ENCODE measurements at regions not wholly inside any gene's neighbourhood (a gene's known extent, or its start where the extent isn't known, plus 50 kb on each side); places are given as distances from the start of the nearest gene placed in this dataset.

DNA sequence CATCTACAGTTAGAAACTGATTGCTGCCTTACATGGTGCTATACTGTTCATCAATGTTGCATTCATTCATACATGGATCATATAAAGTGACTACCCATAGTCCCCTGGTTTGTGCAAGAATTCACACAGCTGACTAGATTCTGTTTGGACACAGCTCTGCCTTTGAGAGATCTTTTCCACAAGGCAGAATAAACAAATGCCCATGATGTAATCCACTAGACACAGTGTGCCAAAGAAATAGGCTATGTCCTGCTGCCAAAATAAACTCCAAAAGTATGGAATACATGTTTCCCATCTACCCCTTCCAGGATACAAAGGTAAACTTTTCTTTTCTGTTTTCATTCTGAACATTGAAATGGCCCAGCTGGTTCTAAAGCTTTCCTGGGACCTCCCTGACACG lies 269.4 kb upstream of the CHAC2 start:
- no peak overlapping the region for H4K8ac ChIP-seq (ENCODE audit: low read depth, low read length)
- no peak overlapping the region for H3K18ac ChIP-seq (ENCODE audit: low read length)
- H3K36me3 ChIP-seq (replicated peaks in 1 of 2; ENCODE audit: control insufficient read depth in 2 of 2, insufficient read depth in 2 of 2, low read length in 2 of 2) = no peaks in the 10 kb centered on the region
- H2BK15ac ChIP-seq (ENCODE audit: low read length) = no peak overlapping the region
- H2BK5ac ChIP-seq (ENCODE audit: low read length) = no peak overlapping the region
- H2BK120ac ChIP-seq (ENCODE audit: low read depth, low read length) = no peak overlapping the region
- no peak for DNase-seq (ENCODE audit: low spot score)
- no peaks in the 10 kb centered on the region for H3K9me3 ChIP-seq (replicated peaks in 1 of 2; ENCODE audit: control insufficient read depth in 2 of 2, insufficient read depth in 1 of 2, low read depth in 1 of 2, low read length in 2 of 2)
- no peak overlapping the region for H3K4me3 ChIP-seq (ENCODE audit: low read length in 2 of 2)
- no peak overlapping the region for H2AK5ac ChIP-seq (ENCODE audit: low read depth, low read length)
- no CpG with 5 or more reads among the region's 1 CpG for WGBS, 2 donors (ENCODE audit: extremely low coverage in 2 of 2, insufficient read length in 2 of 2, insufficient replicate concordance in 1 of 2)
- H3K4ac ChIP-seq (ENCODE audit: low read length) = no peak overlapping the region
- no peak overlapping the region for H2AFZ ChIP-seq (ENCODE audit: low read length)
- H4K91ac ChIP-seq (ENCODE audit: low read depth, low read length, poor library complexity) = no peak overlapping the region
- H3K27me3 ChIP-seq (ENCODE audit: control insufficient read depth in 3 of 3, insufficient read depth in 3 of 3, low read depth in 1 of 3, low read length in 3 of 3) = no peaks in the 10 kb centered on the region
- H2BK12ac ChIP-seq (ENCODE audit: low read length) = no peak overlapping the region
- H3K79me1 ChIP-seq (ENCODE audit: low read depth, low read length) = no peaks in the 10 kb centered on the region
- no peak overlapping the region for H3K27ac ChIP-seq (replicated peaks; ENCODE audit: low read length)
- no peaks in the 10 kb centered on the region for H3K4me1 ChIP-seq (ENCODE audit: control insufficient read depth in 2 of 2, insufficient read depth in 1 of 2, low read depth in 1 of 2, low read length in 2 of 2)
- H3K9ac ChIP-seq (ENCODE audit: low read depth, low read length, poor library complexity) = no peak overlapping the region
- H3K4me2 ChIP-seq (ENCODE audit: insufficient read depth, low read length, poor library complexity, severe bottlenecking) = no peak overlapping the region
- no peak overlapping the region for H3K14ac ChIP-seq (ENCODE audit: low read length)
- no peak overlapping the region for H3K23ac ChIP-seq (ENCODE audit: low read depth, low read length, poor library complexity)

DNA sequence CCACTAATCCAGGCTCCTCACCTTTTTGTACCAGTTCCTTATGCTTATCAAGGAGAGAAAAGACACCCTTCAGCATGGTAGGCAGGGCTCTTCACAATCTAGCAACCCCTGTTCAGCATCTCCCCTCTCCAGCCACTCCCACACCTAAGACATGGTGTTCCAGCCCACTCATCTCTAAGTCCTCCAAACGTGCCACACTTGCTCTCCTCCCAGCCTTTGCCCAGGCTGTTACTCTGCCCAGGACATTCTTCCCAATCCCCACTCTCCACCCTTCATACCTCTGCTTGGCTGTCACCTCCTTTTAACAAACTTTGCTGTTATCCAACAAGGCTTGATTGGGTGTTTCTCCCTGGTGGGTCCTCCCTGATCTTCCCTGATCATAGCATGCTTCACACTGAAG lies 270.6 kb upstream of the CHAC2 start:
- no peak overlapping the region for H3K18ac ChIP-seq (ENCODE audit: low read length)
- no peak overlapping the region for H3K23ac ChIP-seq (ENCODE audit: low read depth, low read length, poor library complexity)
- WGBS, 2 donors (ENCODE audit: extremely low coverage in 2 of 2, insufficient read length in 2 of 2, insufficient replicate concordance in 1 of 2) = no CpG with 5 or more reads among the region's 1 CpG
- H3K36me3 ChIP-seq (replicated peaks in 1 of 2; ENCODE audit: control insufficient read depth in 2 of 2, insufficient read depth in 2 of 2, low read length in 2 of 2) = no peaks in the 10 kb centered on the region
- H2BK120ac ChIP-seq (ENCODE audit: low read depth, low read length) = no peak overlapping the region
- no peak overlapping the region for H2AK5ac ChIP-seq (ENCODE audit: low read depth, low read length)
- H3K14ac ChIP-seq (ENCODE audit: low read length) = no peak overlapping the region
- no peak overlapping the region for H3K27ac ChIP-seq (replicated peaks; ENCODE audit: low read length)
- H3K4me1 ChIP-seq (ENCODE audit: control insufficient read depth in 2 of 2, insufficient read depth in 1 of 2, low read depth in 1 of 2, low read length in 2 of 2) = no peaks in the 10 kb centered on the region
- H2BK15ac ChIP-seq (ENCODE audit: low read length) = no peak overlapping the region
- H3K9ac ChIP-seq (ENCODE audit: low read depth, low read length, poor library complexity) = no peak overlapping the region
- DNase-seq (ENCODE audit: low spot score) = no peak
- H3K4me2 ChIP-seq (ENCODE audit: insufficient read depth, low read length, poor library complexity, severe bottlenecking) = no peak overlapping the region
- no peak overlapping the region for H3K4ac ChIP-seq (ENCODE audit: low read length)
- no peaks in the 10 kb centered on the region for H3K9me3 ChIP-seq (replicated peaks in 1 of 2; ENCODE audit: control insufficient read depth in 2 of 2, insufficient read depth in 1 of 2, low read depth in 1 of 2, low read length in 2 of 2)
- no peak overlapping the region for H2BK12ac ChIP-seq (ENCODE audit: low read length)
- H3K4me3 ChIP-seq (ENCODE audit: low read length in 2 of 2) = no peak overlapping the region
- H2BK5ac ChIP-seq (ENCODE audit: low read length) = no peak overlapping the region
- no peaks in the 10 kb centered on the region for H3K79me1 ChIP-seq (ENCODE audit: low read depth, low read length)
- no peak overlapping the region for H4K8ac ChIP-seq (ENCODE audit: low read depth, low read length)
- no peak overlapping the region for H4K91ac ChIP-seq (ENCODE audit: low read depth, low read length, poor library complexity)
- no peak overlapping the region for H2AFZ ChIP-seq (ENCODE audit: low read length)
- no peaks in the 10 kb centered on the region for H3K27me3 ChIP-seq (ENCODE audit: control insufficient read depth in 3 of 3, insufficient read depth in 3 of 3, low read depth in 1 of 3, low read length in 3 of 3)

DNA sequence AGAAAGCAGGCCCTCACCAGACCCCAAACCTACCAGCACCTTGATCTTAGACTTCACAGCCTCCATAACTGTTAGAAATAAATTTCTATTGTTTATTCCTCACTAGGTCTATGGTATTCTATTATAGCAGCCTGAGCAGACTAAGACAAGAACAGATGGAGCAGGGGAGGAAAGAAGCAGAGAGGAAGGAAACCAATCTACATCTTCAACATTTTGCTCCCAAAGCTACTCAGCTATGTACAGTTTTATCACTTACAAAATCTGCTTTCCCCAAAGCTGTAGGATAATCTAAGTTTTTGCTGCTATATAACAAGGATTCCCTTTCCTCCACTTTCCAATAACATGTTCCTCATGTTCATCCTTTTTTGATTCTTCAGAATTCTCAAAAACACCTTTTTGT lies 274.4 kb upstream of the CHAC2 start:
- H4K8ac ChIP-seq (ENCODE audit: low read depth, low read length) = no peak overlapping the region
- H3K4me1 ChIP-seq (ENCODE audit: control insufficient read depth in 2 of 2, insufficient read depth in 1 of 2, low read depth in 1 of 2, low read length in 2 of 2) = peaks cover 0 to 3% of the 10 kb centered on the region in 2 donors
- no peak overlapping the region for H3K23ac ChIP-seq (ENCODE audit: low read depth, low read length, poor library complexity)
- H2AK5ac ChIP-seq (ENCODE audit: low read depth, low read length) = no peak overlapping the region
- H2AFZ ChIP-seq (ENCODE audit: low read length) = no peak overlapping the region
- no peak overlapping the region for H4K91ac ChIP-seq (ENCODE audit: low read depth, low read length, poor library complexity)
- no peak overlapping the region for H3K4me3 ChIP-seq (ENCODE audit: low read length in 2 of 2)
- no peak overlapping the region for H2BK5ac ChIP-seq (ENCODE audit: low read length)
- DNase-seq (ENCODE audit: low spot score) = no peak
- H3K4me2 ChIP-seq (ENCODE audit: insufficient read depth, low read length, poor library complexity, severe bottlenecking) = no peak overlapping the region
- H3K79me1 ChIP-seq (ENCODE audit: low read depth, low read length) = no peaks in the 10 kb centered on the region
- H3K9ac ChIP-seq (ENCODE audit: low read depth, low read length, poor library complexity) = no peak overlapping the region
- H3K4ac ChIP-seq (ENCODE audit: low read length) = no peak overlapping the region
- H3K36me3 ChIP-seq (replicated peaks in 1 of 2; ENCODE audit: control insufficient read depth in 2 of 2, insufficient read depth in 2 of 2, low read length in 2 of 2) = no peaks in the 10 kb centered on the region
- no peak overlapping the region for H3K27ac ChIP-seq (replicated peaks; ENCODE audit: low read length)
- no peaks in the 10 kb centered on the region for H3K9me3 ChIP-seq (replicated peaks in 1 of 2; ENCODE audit: control insufficient read depth in 2 of 2, insufficient read depth in 1 of 2, low read depth in 1 of 2, low read length in 2 of 2)
- H2BK120ac ChIP-seq (ENCODE audit: low read depth, low read length) = no peak overlapping the region
- H2BK12ac ChIP-seq (ENCODE audit: low read length) = no peak overlapping the region
- no peak overlapping the region for H3K18ac ChIP-seq (ENCODE audit: low read length)
- H2BK15ac ChIP-seq (ENCODE audit: low read length) = no peak overlapping the region
- H3K27me3 ChIP-seq (ENCODE audit: control insufficient read depth in 3 of 3, insufficient read depth in 3 of 3, low read depth in 1 of 3, low read length in 3 of 3) = no peaks in the 10 kb centered on the region
- no peak overlapping the region for H3K14ac ChIP-seq (ENCODE audit: low read length)

DNA sequence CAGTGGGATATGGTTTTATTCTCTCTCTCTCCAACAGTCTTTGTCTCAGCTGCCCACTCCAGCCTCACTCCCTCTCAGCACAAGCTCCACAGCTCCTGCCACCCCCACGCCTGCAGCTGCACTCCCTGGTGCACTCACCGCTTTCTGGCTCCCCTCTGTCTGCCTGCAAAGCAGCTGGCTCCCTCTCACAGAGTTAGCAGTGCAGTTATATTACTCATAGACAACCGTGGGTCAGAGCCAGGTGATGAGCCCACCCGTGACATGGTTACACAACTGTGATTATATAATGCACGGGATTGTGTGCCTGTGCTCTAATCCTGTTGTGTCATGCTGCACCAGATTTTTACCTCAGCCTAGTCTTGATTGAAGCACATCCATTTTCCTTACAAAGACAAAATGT lies 276.9 kb upstream of the CHAC2 start:
- no peak for DNase-seq (ENCODE audit: low spot score)

More for the DNA sequence above, 276.9 kb upstream of the CHAC2 start:
- Histone ChIP-seq H3K4me2 (ENCODE audit: insufficient read depth, low read length, poor library complexity, severe bottlenecking) (no peak overlapping the region), H2AK5ac (ENCODE audit: low read depth, low read length) (no peak overlapping the region), H3K27me3 (ENCODE audit: control insufficient read depth in 3 of 3, insufficient read depth in 3 of 3, low read depth in 1 of 3, low read length in 3 of 3) (no peaks in the 10 kb centered on the region), H4K8ac (ENCODE audit: low read depth, low read length) (no peak overlapping the region), H3K14ac (ENCODE audit: low read length) (no peak overlapping the region), H3K23ac (ENCODE audit: low read depth, low read length, poor library complexity) (no peak overlapping the region), H3K4me3 (ENCODE audit: low read length in 2 of 2) (no peak overlapping the region), H3K36me3 (replicated peaks in 1 of 2; ENCODE audit: control insufficient read depth in 2 of 2, insufficient read depth in 2 of 2, low read length in 2 of 2) (no peaks in the 10 kb centered on the region), H2BK5ac (ENCODE audit: low read length) (no peak overlapping the region), H2BK120ac (ENCODE audit: low read depth, low read length) (no peak overlapping the region), H3K4me1 (ENCODE audit: control insufficient read depth in 2 of 2, insufficient read depth in 1 of 2, low read depth in 1 of 2, low read length in 2 of 2) (peaks cover 0 to 3% of the 10 kb centered on the region in 2 donors), H4K91ac (ENCODE audit: low read depth, low read length, poor library complexity) (no peak overlapping the region), H2BK15ac (ENCODE audit: low read length) (no peak overlapping the region), H3K27ac (replicated peaks; ENCODE audit: low read length) (no peak overlapping the region), H2BK12ac (ENCODE audit: low read length) (no peak overlapping the region), H3K18ac (ENCODE audit: low read length) (peak overlapping the region; percentile 31), H3K79me1 (ENCODE audit: low read depth, low read length) (no peaks in the 10 kb centered on the region), H3K9ac (ENCODE audit: low read depth, low read length, poor library complexity) (no peak overlapping the region), H2AFZ (ENCODE audit: low read length) (peak overlapping the region; percentile 20), H3K4ac (ENCODE audit: low read length) (no peak overlapping the region), H3K9me3 (replicated peaks in 1 of 2; ENCODE audit: control insufficient read depth in 2 of 2, insufficient read depth in 1 of 2, low read depth in 1 of 2, low read length in 2 of 2) (no peaks in the 10 kb centered on the region)
- WGBS, 2 donors (ENCODE audit: extremely low coverage in 2 of 2, insufficient read length in 2 of 2, insufficient replicate concordance in 1 of 2) = no CpG with 5 or more reads among the region's 5 CpGs

Measured in neuronal stem cell (in vitro differentiated cells).